ENCODE measurements at regions not wholly inside any gene's neighbourhood (a gene's known extent, or its start where the extent isn't known, plus 50 kb on each side); places are given as distances from the start of the nearest gene placed in this dataset.
A peak's percentile ranks its signal among the peaks of the same experiment; 100 is the strongest.

DNA sequence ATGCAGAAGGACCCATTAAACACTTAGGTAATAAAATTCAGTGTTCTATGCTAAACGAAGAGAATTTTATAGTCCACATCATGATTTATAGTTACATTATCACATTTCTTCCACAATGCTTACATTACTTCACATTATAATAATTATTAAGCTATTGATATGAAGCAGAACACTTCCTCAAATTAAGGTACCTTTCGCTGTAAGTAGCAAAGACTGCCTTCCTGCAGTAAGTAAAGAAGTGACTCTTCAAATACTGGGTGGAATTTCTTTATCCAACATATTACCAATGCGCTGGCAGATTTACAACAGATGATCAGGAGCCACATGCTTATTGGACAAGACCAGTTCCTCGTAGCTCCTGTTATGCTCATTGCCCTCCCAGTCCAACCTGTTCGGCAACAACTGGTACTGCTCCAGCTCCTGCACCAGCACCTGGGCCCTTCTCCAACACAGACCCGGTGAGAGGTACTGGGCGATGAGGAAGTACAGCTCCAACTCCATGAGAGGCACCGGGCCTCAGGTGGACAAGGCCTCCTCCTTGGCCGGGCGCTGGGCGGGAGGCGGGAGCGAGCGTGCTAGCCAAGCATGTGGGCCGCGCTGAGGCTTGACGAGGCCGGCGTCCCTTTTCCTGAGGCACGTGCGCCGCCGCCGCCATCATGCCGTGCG lies 210.7 kb upstream of the ATP2B1 start:
- DNase-seq (ENCODE audit: low spot score): no peak

- DNase-seq (ENCODE audit: low spot score): no peak
Measured at GRCh38 chr12:89918172-89918846, 209.7 kb upstream of the ATP2B1 start.

GRCh38 chr12:89909753-89910152 lies 201.1 kb upstream of the ATP2B1 start:
- no peak for DNase-seq (ENCODE audit: low spot score)

DNA sequence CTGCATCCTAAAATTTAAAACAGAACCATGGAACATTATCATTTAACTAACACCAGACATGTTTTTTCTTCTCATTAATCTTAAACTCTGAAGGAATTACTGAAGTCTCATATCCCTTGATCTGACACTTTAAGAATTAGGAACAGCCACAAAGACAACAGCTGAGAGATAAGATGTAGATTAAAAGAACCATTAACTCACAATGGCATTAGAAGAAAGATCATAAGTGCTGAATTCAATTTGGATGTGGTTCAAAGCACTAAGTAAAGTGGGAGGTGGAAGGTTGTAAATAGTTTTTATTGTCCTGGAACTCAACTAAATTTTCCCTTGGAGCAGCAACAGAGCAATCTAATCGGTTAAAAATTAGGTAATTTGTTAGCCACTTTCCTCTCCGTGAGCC lies 199.0 kb upstream of the ATP2B1 start:
- DNase-seq (ENCODE audit: low spot score): no peak

- no peak for DNase-seq (ENCODE audit: low spot score)
Measured at GRCh38 chr12:89906824-89907223, 198.2 kb upstream of the ATP2B1 start.

- no peak for DNase-seq (ENCODE audit: low spot score)
Measured at GRCh38 chr12:89906178-89906577, 197.5 kb upstream of the ATP2B1 start.

GRCh38 chr12:89901906-89902642 lies 193.4 kb upstream of the ATP2B1 start:
- no peak for DNase-seq (ENCODE audit: low spot score)

DNA sequence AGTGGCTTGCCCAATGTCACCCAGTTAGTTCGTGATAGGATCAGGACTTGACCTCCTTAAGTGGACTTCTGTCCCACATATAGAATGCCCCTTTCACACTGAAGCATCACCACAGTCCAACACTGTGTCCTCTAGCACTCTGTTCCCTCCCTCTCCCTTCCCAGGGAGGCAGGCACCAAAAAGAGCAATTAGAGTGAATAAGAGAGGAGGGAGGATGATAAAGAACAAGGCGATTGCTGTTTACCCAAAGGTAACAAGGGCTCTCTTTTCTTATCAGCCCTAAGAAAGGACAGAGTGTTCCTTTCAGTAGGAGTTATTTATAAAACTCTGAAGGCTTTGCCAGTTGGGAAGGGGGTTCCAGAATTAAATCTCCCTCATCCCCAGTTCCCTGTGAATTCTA lies 192.7 kb upstream of the ATP2B1 start:
- no peak for DNase-seq (ENCODE audit: low spot score)

GRCh38 chr12:89899651-89900050 lies 191.0 kb upstream of the ATP2B1 start:
- no peak for DNase-seq (ENCODE audit: low spot score)

DNA sequence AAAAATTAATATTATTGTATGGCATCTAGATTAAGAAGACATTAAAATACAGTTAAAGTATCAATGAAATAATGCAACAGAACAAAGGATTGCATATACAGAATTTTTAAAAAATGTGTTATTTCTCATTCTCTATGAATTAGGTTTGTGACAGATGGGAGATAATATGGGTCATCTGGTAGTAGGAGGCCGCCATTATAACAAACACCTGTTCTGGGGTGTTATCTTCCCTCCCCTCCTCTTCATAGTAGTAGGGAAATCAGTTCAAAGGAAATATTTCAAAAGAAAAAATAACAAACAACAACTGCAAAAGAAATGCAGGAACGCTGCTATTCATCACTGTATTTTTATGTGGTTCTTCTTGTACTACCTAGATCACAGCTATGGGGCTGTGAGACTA lies 187.0 kb upstream of the ATP2B1 start:
- DNase-seq (ENCODE audit: low spot score): no peak

- no peak for DNase-seq (ENCODE audit: low spot score)
Measured at GRCh38 chr12:89895101-89895500, 186.5 kb upstream of the ATP2B1 start.

DNA sequence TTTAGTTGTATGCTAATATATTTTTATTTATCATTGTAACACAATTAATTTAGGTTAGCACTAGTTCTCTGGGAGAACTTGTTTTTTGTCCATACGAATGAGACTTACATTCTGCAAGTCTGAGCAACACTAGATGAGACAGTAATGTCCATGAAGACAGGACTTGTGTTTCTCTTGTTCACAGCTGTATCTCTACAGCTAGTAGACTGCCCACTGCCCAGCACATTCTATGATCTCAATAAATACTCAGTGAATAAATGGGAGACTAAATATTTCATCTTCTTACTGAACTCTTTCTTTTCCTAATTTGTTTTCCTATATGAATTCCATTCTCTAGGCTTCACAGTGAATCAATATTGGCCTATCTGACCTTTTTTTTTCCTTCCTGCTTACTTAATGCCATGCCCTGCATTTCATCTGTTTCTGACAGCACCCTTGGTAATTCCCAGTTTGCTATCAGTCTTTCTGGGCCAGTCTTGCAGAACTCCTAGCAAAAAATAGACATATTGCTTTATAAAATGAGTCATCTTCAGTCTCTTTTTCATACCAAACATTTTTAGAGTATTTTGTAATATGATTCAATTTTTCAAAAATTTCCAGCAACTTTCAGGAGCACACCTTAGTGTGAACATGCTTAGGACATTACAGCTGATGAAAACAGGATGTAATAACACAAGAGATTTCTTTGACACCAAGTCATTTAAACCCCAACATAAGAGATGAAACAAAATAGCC lies 185.5 kb upstream of the ATP2B1 start:
- DNase-seq (ENCODE audit: low spot score): no peak

GRCh38 chr12:89892436-89892835 lies 183.8 kb upstream of the ATP2B1 start:
- DNase-seq (ENCODE audit: low spot score): no peak

DNA sequence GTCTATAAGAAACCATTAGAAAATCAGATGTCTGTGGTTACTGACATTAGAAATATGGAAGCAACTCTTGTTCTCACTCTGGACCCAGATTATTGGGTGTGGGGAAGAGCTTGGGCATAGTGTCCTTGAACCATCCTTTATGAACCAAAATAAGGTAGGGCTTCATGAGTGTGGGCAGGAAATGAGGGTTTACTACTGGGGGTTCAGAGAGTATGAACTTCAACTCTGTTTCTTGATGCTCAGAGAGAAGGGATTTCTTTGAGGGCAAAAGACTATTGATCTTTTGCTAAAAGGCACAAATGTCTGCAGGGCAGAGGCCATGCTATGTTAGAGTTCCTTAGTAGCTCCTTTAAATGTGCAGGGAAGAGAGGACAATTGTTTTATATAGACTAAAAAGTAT lies 183.3 kb upstream of the ATP2B1 start:
- DNase-seq (ENCODE audit: low spot score): no peak

GRCh38 chr12:89890161-89890560 lies 181.5 kb upstream of the ATP2B1 start:
- no peak for DNase-seq (ENCODE audit: low spot score)

GRCh38 chr12:89889062-89889461 lies 180.4 kb upstream of the ATP2B1 start:
- DNase-seq (ENCODE audit: low spot score): no peak

GRCh38 chr12:89884952-89885351 lies 176.3 kb upstream of the ATP2B1 start:
- no peak for DNase-seq (ENCODE audit: low spot score)

- DNase-seq (ENCODE audit: low spot score): no peak
Measured at GRCh38 chr12:89884416-89884898, 175.8 kb upstream of the ATP2B1 start.

GRCh38 chr12:89883630-89884389 lies 175.2 kb upstream of the ATP2B1 start:
- DNase-seq (ENCODE audit: low spot score): no peak

DNA sequence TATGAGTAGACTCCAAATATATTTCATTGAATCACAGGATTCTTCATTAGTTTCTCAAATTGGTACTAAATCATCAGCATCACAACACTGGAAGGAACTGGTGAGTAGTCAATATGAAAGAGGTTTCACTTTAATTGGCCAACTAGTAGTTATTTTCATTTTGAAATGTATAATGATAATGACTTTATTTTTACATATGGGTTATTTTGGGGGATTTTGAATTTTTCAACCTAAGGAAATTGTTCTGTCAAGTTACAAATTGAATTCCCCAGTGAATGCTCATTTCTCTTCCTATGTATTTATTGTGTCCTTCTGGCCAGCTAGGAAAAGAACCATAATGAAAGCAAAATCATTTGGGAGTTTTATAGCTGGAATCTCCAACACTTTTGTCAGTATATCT lies 174.2 kb upstream of the ATP2B1 start:
- DNase-seq (ENCODE audit: low spot score): no peak

DNA sequence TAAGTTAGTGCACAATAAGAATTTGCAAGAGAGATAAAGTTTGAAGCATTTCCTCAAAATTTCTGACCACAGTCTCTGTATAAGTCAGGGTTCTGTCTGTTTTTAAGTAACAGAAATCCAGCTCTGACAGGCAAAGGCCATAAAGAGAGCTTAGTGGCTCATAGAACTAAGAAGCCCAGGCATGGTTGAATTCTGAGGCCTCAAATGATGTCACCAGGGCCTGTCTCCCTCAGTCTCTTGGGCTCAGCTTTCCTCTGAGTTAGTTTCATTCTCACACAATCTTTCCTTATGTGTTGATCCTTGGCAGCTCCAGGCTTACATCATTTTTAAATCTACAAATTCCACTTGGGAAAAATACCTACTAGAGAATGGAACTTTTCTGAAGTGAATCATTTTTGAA lies 173.4 kb upstream of the ATP2B1 start:
- peak; percentile 10 for DNase-seq (ENCODE audit: low spot score)
